GM18907 (cell line): ENCODE measurements at regions not wholly inside any gene's neighbourhood (a gene's known extent, or its start where the extent isn't known, plus 50 kb on each side); places are given as distances from the start of the nearest gene placed in this dataset.

Experiments used
- ATAC-seq: cut with Tn5 transposase; IDR thresholded peaks from one replicate; pipeline ENCODE4 v1.9.1; 2021; ENCODE audit warnings: mild to moderate bottlenecking, moderate library complexity; ENCODE audit not compliant: unreplicated experiment

- ATAC-seq: no peak
Observed at GRCh38 chr18:45518311-45519155, 96.7 kb upstream of the SLC14A2 start.

GRCh38 chr18:45519411-45520280, 95.6 kb upstream of the SLC14A2 start:
- no peak for ATAC-seq

GRCh38 chr18:45521136-45521535, 94.1 kb upstream of the SLC14A2 start:
- ATAC-seq: no peak

GRCh38 chr18:45521777-45522176, 93.5 kb upstream of the SLC14A2 start:
- no peak for ATAC-seq

GRCh38 chr18:45522371-45522770, 92.9 kb upstream of the SLC14A2 start:
- ATAC-seq: no peak

- no peak for ATAC-seq
Observed at GRCh38 chr18:45525301-45525700, 90.0 kb upstream of the SLC14A2 start.

GRCh38 chr18:45526114-45526841, 89.0 kb upstream of the SLC14A2 start:
- no peak for ATAC-seq

- no peak for ATAC-seq
Observed at GRCh38 chr18:45527891-45528290, 87.4 kb upstream of the SLC14A2 start.

- no peak for ATAC-seq
Observed at GRCh38 chr18:45528712-45529336, 86.5 kb upstream of the SLC14A2 start.

GRCh38 chr18:45538444-45538843, 76.8 kb upstream of the SLC14A2 start:
- ATAC-seq: no peak

GRCh38 chr18:45539491-45539891, 75.8 kb upstream of the SLC14A2 start:
- ATAC-seq: no peak

- ATAC-seq: no peak
Observed at GRCh38 chr18:45540125-45540524, 75.2 kb upstream of the SLC14A2 start.

- ATAC-seq: no peak
Observed at GRCh38 chr18:45541421-45541820, 73.9 kb upstream of the SLC14A2 start.

- ATAC-seq: no peak
Observed at GRCh38 chr18:45542043-45542442, 73.2 kb upstream of the SLC14A2 start.

GRCh38 chr18:45547910-45548309, 67.4 kb upstream of the SLC14A2 start:
- no peak for ATAC-seq

GRCh38 chr18:45548614-45549013, 66.7 kb upstream of the SLC14A2 start:
- no peak for ATAC-seq

GRCh38 chr18:45549290-45549689, 66.0 kb upstream of the SLC14A2 start:
- no peak for ATAC-seq

- no peak for ATAC-seq
Observed at GRCh38 chr18:45551142-45551815, 64.0 kb upstream of the SLC14A2 start.

GRCh38 chr18:45553723-45554388, 61.4 kb upstream of the SLC14A2 start:
- ATAC-seq: no peak

- ATAC-seq: no peak
Observed at GRCh38 chr18:45554389-45554737, 60.9 kb upstream of the SLC14A2 start.
